GM18868 (cell line): ENCODE measurements at regions not wholly inside any gene's neighbourhood (a gene's known extent, or its start where the extent isn't known, plus 50 kb on each side); places are given as distances from the start of the nearest gene placed in this dataset.
"Not testable (repeated sequence)": the region's sequence is repeated elsewhere in the genome, so short reads cannot be mapped to it uniquely, and the experiment has no call there.

Experiments used
- ATAC-seq: cut with Tn5 transposase; IDR thresholded peaks from one replicate; pipeline ENCODE4 v1.9.1; 2021; ENCODE audit warnings: mild to moderate bottlenecking, moderate library complexity; ENCODE audit not compliant: unreplicated experiment

DNA sequence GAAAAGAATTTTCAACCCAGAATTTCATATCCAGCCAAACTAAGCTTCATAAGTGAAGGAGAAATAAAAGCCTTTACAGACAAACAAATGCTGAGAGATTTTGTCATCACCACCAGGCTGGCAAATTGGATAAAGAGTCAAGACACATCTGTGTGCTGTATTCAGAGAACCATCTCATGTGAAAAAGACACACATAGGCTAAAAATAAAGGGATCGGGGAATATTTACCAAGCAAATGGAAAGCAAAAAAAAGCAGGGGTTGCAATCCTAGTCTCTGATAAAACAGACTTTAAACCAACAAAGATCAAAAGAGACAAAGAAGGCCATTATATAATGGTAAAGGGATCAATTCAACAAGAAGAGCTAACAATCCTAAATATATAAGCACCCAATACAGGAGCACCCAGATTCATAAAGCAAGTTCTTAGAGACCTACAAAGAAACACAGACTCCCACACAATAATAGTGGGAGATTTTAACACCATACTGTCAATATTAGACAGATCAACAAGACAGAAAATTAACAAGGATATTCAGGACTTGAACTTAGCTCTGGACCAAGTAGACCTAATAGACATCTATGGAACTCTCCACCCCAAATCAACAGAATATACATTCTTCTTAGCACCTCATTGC is 55.9 kb upstream of the ACSM6 start:
- not testable (repeated sequence) for ATAC-seq

DNA sequence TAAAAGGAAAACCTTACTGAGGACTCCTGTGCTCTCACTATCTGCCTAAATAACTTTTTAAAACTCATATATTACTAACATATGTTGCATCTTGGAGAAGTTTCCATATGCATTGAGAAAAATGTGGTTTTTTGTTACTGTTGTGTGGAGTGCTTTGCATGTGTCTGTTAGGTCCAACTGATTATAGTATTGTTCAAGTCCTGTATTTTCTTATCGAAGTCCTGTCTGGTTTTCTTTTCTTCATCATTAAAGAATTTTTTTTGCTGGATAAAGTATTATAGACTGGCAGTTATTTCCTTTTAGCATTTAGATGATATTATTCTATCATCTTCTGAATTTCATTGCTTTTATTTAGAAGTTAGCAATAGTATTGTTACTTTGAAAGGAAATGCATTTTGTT is 59.5 kb upstream of the ACSM6 start:
- ATAC-seq, result no peak

DNA sequence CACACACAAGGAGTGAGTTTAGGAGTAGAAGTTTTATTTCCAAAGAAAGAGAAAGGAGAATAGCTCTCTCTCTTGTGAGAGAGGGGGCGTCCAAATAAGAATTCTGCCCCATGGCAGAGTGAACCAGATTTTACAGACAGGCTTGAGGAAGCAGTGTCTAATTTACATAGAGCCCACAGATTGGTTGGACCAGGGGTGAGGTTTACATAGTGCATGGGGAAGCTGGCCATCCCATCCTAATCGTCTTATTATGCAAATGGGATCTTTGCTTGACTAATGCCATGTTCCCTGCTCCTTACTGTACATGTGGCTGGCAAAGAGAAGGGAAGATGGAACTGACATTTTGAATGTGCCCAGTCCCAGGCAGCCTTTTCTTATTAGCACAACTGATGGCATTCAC is 60.0 kb upstream of the ACSM6 start:
- ATAC-seq, result no peak

DNA sequence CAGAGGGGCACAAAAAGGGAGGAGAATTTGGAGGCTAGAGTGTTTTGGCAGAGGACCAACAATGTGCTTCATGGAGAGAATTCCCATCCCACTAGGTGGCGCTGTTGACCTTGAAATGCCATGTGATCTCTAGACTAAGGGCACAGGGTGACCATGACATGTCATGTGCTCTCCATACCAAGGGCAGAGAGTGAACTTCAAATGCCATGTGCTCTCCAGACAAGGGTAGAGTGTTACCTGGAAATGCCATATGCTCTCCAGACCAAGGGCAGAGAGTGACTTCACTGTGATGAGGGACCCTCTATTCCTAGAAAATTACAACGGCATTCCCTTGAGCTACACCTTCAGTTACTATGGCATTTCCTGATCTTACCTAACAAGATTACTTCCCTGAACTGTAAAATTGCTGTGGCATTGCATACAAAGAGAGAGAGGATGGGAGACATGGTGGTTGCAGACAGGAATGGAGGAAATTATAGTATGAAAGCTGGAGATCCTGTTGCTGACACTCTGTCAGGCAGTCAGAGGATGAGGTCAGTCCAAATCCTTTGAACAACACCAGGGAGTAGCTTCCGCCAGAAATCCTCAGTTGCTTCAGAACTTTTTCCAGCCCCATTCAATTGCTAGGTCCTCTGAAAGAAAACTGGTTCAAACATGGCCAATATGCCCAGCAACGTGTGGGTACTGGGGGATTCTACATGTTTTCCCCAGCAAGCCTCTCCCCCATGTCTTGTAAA is 60.9 kb upstream of the ACSM6 start:
- ATAC-seq, result peak; percentile 84

DNA sequence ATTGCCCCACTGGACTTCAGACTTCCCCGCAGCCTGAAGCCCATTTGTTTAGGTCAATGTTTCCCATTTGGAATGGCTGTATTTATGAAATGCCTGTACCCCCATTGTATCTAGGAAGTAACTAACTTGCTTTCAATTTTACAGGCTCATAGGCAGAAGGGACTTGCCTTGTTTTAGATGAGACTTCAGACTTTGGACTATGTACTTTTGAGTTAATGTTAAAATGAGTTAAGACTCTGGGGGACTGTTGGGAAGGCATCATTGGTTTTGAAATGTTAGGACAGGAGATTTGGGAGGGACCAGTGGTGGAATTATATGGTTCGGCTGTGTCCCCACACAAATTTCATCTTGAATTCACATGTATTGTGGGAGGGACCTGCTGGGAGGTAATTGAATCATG is 61.1 kb upstream of the CYP2C8 start:
- not testable (repeated sequence) for ATAC-seq

DNA sequence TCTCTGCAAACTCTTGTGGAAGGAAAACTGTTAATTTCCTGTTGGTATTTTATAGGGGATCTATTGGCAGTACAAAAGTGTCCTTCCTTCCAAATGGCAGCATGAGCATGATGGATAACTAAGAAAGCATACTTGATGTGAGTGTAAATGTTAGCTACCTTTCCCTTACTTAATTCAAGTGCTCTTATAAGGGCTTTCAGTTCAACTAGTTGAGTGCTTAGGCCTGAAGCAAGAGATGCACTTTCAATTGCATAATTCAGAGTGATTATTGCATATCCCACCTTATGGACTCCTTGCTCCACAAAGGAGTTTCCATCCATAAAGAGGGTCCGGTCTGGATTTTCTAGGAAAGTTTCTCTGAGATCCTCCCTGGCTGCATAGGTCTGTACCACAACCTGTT is 56.3 kb upstream of the CYP2C8 start:
- ATAC-seq, result no peak

DNA sequence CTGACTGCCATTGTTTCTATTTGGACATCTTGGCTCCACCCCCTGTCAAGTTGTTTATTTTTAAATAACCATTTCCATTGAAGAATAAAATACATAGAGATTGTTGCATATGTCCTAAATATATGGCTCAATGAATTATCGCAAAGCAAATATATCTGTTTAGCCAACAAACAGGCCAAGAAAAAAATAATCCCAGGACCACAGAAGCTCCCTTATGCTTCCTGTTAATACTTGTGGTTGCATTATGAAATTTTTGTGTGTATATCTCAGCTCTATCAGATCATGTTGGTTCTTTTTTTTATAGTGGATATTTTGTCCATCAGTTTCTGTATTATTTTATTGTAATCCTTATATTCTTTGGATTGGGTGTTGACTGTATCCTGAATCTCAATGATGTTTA is 53.4 kb upstream of the CYP2C8 start:
- ATAC-seq, result no peak

DNA sequence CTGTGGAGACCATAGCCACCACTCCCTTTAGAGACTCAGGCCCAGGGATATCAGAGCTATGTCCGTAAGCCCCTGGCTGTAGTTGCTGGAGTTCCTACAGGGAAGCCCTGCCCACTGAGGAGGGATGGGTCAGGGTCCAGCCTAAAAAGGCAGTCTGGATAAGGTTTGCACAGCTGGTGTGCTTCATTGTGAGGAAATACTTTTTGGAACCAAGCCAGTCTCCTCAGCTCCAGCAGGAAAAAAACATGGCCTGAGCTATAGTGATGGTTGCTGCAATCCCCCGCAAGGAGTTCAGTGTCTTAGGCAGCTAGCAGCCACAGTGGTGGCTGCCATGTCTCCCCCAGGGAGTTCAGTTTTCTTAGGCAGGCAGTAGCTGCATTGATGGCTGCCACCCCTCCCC is 52.6 kb upstream of the CYP2C8 start:
- ATAC-seq, result no peak
